Right lung (tissue), 2 donors: ENCODE measurements at regions not wholly inside any gene's neighbourhood (a gene's known extent, or its start where the extent isn't known, plus 50 kb on each side); places are given as distances from the start of the nearest gene placed in this dataset.
"Not testable (repeated sequence)": the region's sequence is repeated elsewhere in the genome, so short reads cannot be mapped to it uniquely, and the experiment has no call there.

ENCODE experiments used
- DNase-seq, 2 donors: peaks; one replicate each; pipeline ENCODE4 v3.0.0-alpha.2; 2013

GRCh38 chr3:16708285-16708684, 103.1 kb upstream of the DAZL start:
- DNase-seq = no peak

GRCh38 chr3:16711691-16712090, 106.5 kb upstream of the DAZL start:
- DNase-seq = not testable (repeated sequence)

- DNase-seq = no peak
Measured at GRCh38 chr3:16715281-16715680, 110.1 kb upstream of the DAZL start.

GRCh38 chr3:16719426-16719825, 114.2 kb upstream of the DAZL start:
- no peak for DNase-seq

- DNase-seq = no peak
Measured at GRCh38 chr3:16720367-16720940, 115.2 kb upstream of the DAZL start.

- DNase-seq = no peak
Measured at GRCh38 chr3:16721494-16721893, 116.3 kb upstream of the DAZL start.

- DNase-seq = no peak
Measured at GRCh38 chr3:16723978-16724377, 118.8 kb upstream of the DAZL start.

GRCh38 chr3:16724487-16724886, 119.3 kb upstream of the DAZL start:
- no peak for DNase-seq

- no peak for DNase-seq
Measured at GRCh38 chr3:16725972-16726371, 120.7 kb upstream of the DAZL start.

GRCh38 chr3:16728770-16729745, 123.8 kb upstream of the DAZL start:
- no peak for DNase-seq

- DNase-seq = no peak
Measured at GRCh38 chr3:16738451-16738850, 133.2 kb upstream of the DAZL start.

- no peak for DNase-seq
Measured at GRCh38 chr3:16739541-16740105, 134.4 kb upstream of the DAZL start.

GRCh38 chr3:16740515-16740914, 135.3 kb upstream of the DAZL start:
- DNase-seq = no peak

GRCh38 chr3:16741103-16741758, 136.0 kb upstream of the DAZL start:
- DNase-seq = no peak

GRCh38 chr3:16741890-16742289, 136.7 kb upstream of the DAZL start:
- DNase-seq = no peak

- DNase-seq = no peak
Measured at GRCh38 chr3:16743276-16743675, 138.1 kb upstream of the DAZL start.

- no peak for DNase-seq
Measured at GRCh38 chr3:16759227-16759903, 125.4 kb upstream of the PLCL2 start.

GRCh38 chr3:16761571-16761970, 123.2 kb upstream of the PLCL2 start:
- no peak for DNase-seq

GRCh38 chr3:16765661-16766060, 119.1 kb upstream of the PLCL2 start:
- no peak for DNase-seq

- DNase-seq = no peak
Measured at GRCh38 chr3:16767006-16767405, 117.7 kb upstream of the PLCL2 start.

- no peak for DNase-seq
Measured at GRCh38 chr3:16768014-16768413, 116.7 kb upstream of the PLCL2 start.

GRCh38 chr3:16768956-16769355, 115.8 kb upstream of the PLCL2 start:
- no peak for DNase-seq
